GM19463 (cell line): ENCODE measurements at regions not wholly inside any gene's neighbourhood (a gene's known extent, or its start where the extent isn't known, plus 50 kb on each side); places are given as distances from the start of the nearest gene placed in this dataset.

Source experiments
- ATAC-seq: cut with Tn5 transposase; IDR thresholded peaks from one replicate; pipeline ENCODE4 v1.9.1; 2021; ENCODE audit warnings: mild to moderate bottlenecking, moderate library complexity; ENCODE audit not compliant: unreplicated experiment

DNA sequence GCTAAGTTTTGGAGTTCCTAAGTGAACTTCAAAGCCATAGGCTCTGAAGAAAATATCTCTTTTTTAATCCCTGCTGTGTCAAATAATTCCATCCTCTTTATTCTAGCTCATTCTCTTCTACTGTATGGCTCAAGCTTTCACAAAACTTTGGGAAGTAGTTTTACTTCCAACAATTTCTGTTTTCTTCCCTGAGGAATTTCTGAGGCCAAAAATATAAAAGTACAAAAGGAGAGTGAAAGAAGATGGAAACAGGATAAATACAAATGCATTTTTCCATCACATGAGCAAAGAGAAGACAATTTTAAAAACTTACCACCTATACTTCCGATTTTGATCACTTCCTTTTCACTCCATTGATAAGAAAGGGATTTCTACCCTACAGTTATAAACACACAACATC lies 585.7 kb upstream of the DAB2 start:
- ATAC-seq: no peak

DNA sequence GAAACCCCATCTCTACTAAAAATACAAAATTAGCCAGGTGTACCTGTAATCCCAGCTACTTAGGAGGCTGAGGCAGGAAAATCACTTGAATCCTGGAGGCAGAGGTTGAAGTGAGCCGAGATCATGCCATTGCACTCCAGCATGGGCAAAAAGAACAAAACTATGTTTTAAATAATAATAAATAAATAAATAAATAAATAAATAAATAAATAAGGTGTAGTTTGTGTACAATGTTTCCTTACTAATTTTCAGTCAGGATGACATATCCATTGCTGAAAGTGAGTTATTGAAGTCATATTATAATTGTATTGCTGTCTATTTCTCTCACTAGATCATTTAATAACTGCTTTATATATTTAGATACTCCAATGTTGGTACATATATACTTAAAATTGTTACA lies 581.5 kb upstream of the DAB2 start:
- ATAC-seq: no peak

DNA sequence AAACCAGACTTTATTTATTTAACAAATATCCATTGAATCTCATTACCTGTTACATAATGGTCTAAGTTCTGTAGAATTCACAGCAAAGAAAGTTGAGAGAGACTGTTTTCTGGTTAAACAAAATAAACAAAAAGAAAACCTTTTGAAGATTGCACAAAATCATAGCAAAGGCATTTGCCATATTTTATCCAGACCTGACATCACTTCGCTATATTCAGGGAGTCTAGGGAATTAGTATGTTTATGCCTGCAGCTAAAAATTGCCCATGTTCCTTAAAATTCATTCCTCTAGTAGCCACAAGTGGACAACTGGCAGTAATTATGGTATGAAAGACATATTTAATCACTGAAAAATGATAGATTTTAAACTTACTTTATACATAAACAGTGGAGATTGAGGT lies 577.0 kb upstream of the DAB2 start:
- ATAC-seq: no peak

DNA sequence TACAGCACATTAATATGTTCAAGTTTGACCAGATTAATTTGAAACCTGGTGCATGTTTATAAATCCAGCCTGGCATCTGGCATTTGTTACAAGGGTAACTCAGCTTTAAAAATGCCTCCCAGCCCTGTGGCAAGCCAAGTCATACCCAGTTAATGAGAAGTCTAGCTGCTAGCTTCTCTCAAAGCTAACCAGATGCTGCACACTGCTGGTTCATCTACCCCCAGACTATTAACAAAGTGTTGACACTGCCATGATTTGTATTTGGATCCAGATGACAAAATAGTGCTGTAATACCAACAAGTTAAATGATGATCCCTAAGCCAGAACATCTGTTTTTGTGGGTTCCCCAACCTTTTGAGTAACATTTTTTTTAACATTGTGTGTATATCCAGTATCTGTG lies 573.7 kb upstream of the DAB2 start:
- ATAC-seq: no peak

DNA sequence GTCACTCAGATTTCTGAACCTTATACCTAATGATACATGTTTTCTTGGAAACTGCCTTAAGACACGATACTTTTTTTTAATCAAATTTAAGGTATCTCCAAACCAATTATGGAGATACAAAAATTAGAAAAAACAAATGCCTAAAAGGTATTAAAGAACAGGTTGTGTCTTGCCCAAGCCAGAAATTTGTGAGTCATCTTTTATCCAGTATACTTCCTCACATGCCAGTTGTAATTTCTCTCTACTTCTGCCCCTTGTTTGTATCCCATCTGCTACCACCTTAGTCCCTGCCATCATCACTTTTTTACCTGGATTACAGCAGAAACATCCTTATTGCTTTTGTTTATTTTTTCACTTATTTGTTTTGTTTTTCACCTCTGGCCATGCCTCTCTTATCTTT lies 571.2 kb upstream of the DAB2 start:
- no peak for ATAC-seq

DNA sequence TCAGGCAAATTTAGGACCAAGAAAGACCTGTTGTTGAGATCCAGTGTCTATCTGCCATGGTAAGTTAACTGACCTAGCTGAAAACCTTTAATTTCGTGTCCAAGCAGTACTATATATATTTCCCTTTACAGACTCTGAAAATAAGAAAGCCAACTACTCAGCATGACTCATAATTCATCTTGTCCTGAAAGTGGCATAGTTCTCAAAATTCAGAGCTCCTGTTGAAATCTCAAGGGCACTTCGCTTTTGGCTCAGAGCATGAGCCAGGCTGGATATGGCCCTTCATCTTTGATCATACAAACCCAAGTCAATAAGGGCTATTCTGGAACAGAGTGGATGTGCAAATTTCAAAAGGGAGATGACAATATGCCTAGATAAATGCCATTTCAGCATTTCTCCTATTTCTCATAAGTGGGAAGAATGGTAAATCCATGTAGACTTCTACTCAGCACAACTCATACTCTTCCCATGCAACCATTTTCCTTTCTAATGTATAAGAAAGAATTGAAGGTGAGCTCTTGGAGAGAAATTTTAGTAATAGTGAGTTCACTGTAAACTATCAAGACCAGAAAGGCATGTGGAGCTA lies 567.9 kb upstream of the DAB2 start:
- ATAC-seq: no peak

DNA sequence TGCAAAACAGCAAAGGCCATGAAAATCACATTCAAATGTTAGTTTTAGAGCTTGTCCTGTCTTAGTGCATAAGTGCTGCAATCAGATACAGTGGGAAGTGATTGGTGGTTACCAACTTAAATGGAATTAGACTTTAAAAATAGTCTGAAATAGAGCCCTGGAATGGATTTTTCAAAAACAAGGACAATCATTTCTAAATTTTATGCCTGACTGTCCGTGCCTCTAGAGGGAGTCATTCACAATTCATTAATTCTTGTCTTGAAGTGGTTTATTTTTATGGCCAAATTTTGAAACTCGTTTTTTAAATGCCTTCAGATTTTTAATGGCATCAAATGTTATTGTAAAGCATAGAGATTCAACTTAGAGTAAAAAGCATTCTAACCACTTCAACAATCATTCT lies 561.8 kb upstream of the DAB2 start:
- no peak for ATAC-seq

DNA sequence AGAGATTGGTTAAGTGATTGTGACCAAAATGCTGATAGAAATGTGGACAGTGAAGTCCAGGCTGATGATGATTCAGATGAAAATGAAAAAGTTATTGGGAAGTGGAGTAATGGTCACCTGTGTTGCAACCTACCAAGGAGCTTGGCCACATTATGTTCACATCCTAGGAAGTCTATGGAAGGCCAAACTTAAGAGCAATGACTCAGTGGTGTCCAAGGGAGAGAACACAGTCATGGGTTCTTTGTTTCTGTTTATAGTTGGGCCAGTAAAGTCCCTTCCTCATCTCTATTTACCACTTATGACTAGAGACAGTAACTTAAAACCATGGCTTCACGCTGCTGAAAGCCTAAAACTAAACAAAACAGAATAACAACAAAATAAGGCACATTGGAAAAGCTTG lies 555.3 kb upstream of the DAB2 start:
- ATAC-seq: no peak

DNA sequence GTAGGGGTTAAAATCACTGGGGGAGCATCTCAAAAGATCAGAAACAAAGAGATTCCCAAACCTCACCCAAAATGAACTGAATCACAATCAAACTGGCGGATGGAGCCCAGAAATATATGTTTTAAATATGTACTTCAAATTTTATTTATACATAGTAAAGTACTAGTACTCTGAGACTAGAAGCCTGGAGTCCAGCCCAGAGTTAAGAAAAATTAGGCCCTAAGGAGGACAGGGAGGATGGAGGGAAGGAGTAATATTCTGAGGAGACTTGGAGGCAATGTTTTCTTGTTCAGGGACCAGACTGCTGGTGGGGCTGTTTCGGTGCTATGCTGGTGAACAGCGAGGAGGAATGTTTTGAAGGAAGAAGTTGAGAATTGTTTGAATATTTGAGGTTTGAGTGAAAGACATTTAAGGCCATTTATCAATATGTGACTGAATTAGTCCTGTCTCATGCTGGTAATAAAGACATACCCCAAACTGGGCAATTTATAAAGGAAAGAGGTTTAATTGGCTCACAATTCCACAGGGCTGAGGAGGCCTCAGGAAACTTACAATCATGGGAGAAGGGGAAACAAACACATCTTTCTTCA lies 552.4 kb upstream of the DAB2 start:
- ATAC-seq: no peak

DNA sequence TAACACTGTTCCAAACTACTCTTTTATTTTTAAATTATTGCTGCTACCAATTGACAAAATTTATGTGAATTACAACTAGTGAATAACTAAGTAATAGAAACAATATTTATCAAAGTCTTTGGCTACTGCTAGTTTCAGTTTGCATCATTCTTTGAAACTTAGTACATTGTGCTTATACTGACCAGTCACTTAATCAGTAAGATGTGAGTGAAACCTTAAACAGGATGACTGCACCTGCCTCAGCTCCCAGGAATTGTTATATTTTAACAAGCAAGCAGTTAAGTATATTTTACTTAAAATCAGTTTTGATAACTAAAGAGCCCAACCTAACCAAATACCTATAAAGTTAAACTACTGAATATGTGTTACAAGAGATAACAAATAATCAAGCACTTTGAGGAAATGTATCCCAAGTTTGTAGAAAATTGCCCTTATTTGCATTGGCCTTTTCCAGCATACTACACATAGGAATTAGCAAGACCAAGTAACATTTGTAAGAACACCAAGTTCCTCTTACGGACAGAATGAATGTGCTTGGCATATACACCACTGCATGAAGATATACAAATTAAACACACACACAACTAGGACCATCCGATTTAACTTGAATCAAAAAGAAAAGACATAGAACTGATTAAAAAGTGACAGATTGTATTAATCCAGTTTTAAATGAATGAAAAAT lies 545.5 kb upstream of the DAB2 start:
- ATAC-seq: peak; percentile 84

DNA sequence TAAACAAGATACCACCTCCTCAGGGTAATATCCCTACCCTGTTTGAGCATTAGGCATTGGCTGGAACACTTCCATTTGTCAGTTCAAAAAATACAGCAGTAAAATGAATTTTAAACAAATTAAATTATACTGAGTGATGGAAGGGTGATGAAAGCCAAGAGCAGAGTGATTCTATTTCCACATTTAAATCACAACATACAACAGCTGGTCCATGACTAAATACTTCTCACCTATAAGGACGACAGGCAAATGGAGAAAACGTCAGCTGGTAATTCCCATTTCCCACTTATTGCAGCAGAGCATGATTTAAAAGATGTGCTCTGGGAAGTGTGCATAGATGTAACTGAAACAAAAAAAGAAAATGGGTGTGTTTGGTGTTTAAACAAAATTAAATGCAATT lies 543.6 kb upstream of the DAB2 start:
- ATAC-seq: no peak

DNA sequence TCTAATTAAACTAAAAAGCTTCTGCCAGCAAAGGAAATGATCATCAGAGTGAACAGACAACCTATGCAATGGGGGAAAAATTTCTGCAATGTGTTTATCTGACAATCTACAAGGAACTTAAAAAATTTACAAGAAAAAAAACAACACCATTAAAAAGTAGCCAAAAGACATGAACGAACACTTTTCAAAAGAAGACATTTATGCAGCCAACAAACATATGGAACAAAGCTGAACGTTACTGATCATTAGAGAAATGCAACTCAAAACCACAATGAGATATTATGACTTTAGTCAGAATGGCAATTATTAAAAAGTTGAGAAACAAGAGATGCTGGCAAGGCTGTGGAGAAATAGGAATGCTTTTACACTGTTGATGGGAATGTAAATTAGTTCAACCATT lies 530.4 kb upstream of the DAB2 start:
- ATAC-seq: no peak

DNA sequence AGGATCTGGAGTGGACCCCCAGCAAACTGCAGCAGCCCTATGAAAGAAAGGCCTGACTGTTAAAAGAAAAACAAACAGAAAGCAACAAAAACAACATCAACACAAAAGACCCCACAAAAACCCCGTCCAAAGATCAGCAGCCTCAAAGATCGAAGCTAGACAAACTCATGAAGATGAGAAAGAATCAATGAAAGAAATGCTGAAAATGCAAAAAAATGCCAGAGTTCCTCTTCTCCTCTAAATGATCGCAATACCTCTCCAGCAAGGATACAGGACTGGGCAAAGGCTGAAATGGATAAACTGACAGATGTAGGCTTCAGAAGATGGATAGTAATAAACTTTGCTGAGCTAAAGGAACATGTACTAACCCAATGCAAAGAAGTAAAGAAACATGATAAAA lies 526.3 kb upstream of the DAB2 start:
- ATAC-seq: no peak

DNA sequence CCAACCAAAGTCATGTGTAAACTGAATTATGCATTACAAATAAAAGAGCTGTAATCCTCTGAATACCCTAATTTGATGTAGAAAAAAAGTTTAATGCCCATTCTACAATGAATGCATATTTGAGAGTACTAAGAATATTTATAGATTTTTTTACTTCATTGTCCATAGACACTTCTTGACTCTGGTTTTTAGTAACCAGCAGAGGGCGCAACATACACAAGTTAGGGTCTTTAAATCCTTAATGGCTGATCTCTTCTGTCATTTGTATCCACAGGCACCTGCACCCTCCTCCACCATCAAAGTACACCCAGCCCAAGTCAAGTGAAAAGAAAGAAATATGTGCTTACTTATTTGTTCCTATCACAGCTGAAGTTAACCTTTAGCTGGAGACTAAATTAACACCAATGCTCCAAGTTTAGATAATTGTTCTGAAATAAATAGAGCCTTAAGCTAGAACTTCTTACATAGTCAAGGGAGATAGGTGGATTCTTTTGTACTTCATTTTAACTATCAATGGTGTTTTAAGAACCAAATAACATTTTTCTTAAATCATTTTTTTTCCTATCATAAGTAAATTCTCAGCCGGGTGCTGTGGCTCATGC lies 524.2 kb upstream of the DAB2 start:
- ATAC-seq: peak; percentile 86

DNA sequence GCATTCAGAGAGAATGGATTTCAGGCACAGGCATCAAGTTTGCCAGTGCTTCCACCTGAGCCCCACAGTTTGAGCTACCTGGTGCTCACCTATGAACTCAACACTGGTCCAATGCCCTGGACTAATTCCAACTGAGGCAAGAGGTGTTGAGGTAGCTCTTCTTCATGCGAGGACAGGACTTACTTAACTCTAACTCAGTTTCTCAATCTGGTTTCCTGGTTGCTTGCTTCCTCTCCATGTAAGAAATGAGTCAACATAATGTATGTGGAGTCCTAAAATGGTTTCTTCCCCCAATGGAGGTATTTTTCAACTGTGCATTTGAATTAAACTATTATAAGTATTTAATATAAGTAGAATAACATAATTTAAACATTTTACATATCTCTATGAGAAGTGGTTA lies 523.6 kb upstream of the DAB2 start:
- no peak for ATAC-seq

DNA sequence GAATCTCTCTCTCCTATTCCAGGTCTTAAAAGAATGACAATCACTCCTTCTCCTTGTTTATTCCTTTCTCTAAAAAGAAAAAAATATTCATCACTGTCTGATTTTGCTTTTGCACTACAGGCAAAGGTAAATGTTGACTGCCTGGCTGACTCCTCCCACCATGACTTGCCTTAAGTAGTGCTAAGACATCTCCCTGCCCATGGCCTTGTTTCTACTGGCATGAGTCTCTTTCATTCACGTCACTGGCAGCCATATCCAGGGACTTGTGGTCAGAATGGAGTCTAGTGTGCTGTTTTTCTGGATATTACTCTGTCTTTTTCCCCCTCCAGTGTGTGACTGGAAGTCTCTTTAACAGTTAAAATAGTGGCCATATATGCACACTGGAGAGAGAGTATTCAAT lies 522.9 kb upstream of the DAB2 start:
- ATAC-seq: no peak

DNA sequence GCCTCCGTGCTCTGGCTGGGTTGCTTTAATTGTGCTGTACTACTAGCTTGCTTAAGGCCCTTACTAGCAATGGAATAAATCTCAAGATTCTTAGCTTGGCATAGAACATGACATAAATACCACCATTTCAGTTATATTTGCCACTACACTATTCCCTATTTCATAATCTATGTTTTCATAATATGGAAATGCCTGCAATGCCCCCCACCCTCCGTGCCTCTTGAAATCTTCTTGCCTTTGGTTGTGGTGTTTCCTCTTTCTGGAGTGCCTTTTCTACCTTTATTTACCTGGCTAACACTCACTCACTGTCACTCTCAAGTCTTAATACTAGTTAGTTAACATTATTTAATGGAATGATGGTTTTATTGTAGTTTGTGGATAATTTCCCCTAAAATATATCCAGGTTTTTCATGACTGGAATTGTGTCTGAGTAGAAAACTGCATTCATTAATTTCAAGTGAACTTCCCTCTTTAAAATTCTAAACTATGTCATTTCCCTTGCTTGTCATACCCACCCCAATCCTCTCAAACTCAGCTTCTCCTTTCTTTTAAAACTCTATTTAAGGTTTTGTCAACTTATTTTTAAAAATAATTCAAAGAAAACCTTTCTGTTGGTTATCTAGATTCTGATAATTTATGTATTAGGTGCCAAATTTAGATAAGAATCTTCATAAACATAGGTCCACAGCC lies 521.7 kb upstream of the DAB2 start:
- no peak for ATAC-seq

DNA sequence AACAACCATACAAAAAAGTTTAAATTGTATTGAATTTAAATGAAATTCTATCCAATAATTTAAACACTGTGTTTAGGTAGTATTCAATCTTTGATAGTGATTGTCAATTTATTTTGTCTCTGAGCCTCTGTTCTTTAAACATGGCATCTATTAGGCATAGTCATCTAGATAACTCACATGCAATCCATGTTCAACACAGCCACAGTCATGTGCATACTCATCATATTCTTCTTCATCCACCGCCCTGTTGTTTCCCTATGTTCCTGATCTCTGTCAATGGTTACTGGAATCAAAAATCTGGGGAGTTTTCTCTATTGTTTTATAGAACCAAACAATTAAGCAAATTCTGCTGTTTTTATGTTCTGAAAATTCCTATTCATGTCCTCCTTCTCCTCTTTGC lies 521.1 kb upstream of the DAB2 start:
- no peak for ATAC-seq

DNA sequence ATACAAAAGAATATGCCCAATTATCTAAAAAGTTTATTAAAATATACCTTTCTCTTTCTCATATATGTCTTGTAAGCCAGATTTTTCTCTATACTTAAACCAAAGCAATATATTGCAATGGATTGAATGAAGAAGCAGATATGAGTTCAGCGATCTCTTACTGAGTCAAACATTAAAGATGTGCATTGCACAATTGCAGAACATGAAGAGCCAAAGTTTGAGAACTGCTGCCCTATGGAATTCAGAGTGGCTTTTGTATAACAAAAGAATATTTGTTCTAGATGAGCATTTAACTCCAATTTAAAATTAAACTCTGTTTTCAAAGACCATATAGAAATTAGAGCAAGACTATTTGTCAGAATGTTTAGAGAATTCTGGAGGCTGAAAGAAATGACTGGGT lies 519.0 kb upstream of the DAB2 start:
- no peak for ATAC-seq

DNA sequence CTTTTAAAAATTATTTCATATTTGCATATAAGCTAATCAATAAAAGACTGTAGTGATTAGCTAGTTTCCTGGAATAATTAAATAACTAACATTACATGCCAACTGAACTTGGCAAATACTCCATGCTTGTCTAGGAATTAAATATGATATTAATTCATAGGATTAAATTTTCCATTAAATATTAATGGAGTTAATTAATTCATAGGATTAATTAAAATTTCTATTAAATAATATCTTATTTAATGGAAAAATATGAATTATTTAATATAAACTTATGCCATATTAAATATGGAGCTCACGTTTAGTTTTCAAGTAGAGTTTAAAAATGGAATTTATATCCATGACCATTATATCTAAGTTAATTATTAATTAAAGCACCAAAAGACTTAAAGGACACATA lies 517.8 kb upstream of the DAB2 start:
- ATAC-seq: no peak

DNA sequence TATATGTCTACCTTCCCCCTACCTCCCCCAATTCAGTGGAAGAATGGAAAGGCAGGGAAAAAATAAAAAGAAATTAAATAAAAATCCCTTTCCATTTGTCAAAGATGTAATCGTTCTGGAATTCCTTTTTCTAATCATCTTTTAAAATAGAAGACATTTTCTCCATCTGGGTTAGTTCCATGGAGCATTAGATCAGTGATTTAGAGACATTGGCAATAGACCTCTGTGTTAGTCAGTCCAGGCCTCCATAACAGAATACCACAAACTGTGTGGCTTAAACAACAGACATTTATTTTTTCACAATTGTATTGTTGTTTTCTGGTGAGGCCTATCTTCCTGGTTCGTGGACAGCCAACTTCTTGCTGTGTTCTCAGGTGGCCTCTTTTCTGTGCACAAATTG lies 516.6 kb upstream of the DAB2 start:
- no peak for ATAC-seq

DNA sequence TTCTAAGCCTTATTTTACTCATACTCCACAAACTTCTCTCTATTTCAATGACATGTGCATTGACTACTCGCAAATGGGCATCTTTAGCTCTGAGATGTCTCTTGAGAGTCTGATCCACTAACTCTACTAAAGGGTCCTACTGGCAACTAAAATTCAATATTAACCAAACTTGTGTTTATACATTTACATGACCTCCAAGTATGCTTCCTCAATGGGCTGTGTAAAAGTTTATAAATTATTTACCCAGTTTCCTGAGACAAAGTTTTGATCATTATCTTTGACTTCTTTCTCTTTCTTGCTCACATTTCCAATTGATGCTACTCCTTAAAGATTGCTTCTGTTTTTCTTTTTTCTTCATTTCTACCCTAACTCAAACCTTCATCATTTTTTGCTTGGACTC lies 510.1 kb upstream of the DAB2 start:
- no peak for ATAC-seq
